Fibroblast of lung (primary cell): ENCODE measurements at regions not wholly inside any gene's neighbourhood (a gene's known extent, or its start where the extent isn't known, plus 50 kb on each side); places are given as distances from the start of the nearest gene placed in this dataset.

Experiments
- DNase-seq, 2 donors: peaks; one replicate each; pipeline versions ENCODE4 v3.0.0 to v3.0.0-alpha.2; 2010; ENCODE audit warnings: low read depth in 2 of 2
- H2AFZ ChIP-seq: 2 replicates; pipeline ENCODE4 v1.5.1; 2012; ENCODE audit warnings: low read length, control low read depth, inconsistent platforms
- H3K27ac ChIP-seq: 2 replicates; pipeline ENCODE4 v1.5.1; 2011; ENCODE audit warnings: low read length, control low read depth; ENCODE audit not compliant: insufficient read depth
- H3K27me3 ChIP-seq: 2 replicates; pipeline ENCODE4 v1.5.1; 2011; ENCODE audit warnings: mild to moderate bottlenecking, low read length; ENCODE audit not compliant: control insufficient read depth, insufficient read depth
- H3K36me3 ChIP-seq: 2 replicates; pipeline ENCODE4 v1.5.1; 2011; ENCODE audit warnings: low read length; ENCODE audit not compliant: control insufficient read depth, insufficient read depth
- H3K4me1 ChIP-seq: 2 replicates; pipeline ENCODE4 v1.5.1; 2011; ENCODE audit warnings: low read length; ENCODE audit not compliant: control insufficient read depth, insufficient read depth; ENCODE audit errors: extremely low read depth
- H3K4me2 ChIP-seq: 2 replicates; pipeline ENCODE4 v1.5.1; 2011; ENCODE audit warnings: low read length, control low read depth; ENCODE audit not compliant: insufficient read depth; ENCODE audit errors: extremely low read depth
- H3K4me3 ChIP-seq, 4 experiments: fragments of 200-600 bp in 1 of 4; sonication (generic) in 1 of 4; replicated peaks in 1 of 4; 2 replicates each; pipeline ENCODE4 v1.5.1; 2011 to 2016; ENCODE audit warnings: low read length in 4 of 4, low read depth in 3 of 4, mild to moderate bottlenecking in 3 of 4, control low read depth in 2 of 4, inconsistent platforms in 1 of 4, mixed read lengths in 1 of 4; ENCODE audit not compliant: insufficient read depth in 1 of 4; ENCODE audit errors: control extremely low read depth in 1 of 4
- H3K79me2 ChIP-seq: 2 replicates; pipeline ENCODE4 v1.5.1; 2012; ENCODE audit warnings: mild to moderate bottlenecking, low read length, inconsistent platforms; ENCODE audit not compliant: control insufficient read depth, insufficient read depth
- H3K9ac ChIP-seq: 2 replicates; pipeline ENCODE4 v1.5.1; 2011; ENCODE audit warnings: mild to moderate bottlenecking, low read length, control low read depth; ENCODE audit not compliant: insufficient read depth
- H3K9me3 ChIP-seq: 2 replicates; pipeline ENCODE4 v1.5.1; 2012; ENCODE audit warnings: low read depth, low read length; ENCODE audit not compliant: control insufficient read depth, insufficient read depth
- H4K20me1 ChIP-seq: 2 replicates; pipeline ENCODE4 v1.5.1; 2011; ENCODE audit warnings: low read length; ENCODE audit not compliant: control insufficient read depth, insufficient read depth; ENCODE audit errors: extremely low read depth
- CTCF ChIP-seq, 2 donors: IDR thresholded peaks in 1 of 2; conservative IDR thresholded peaks in 1 of 2; 1 replicate in 1 of 2; 2 replicates in 1 of 2; pipeline ENCODE4 v1.5.1; 2011 to 2012; ENCODE audit warnings: low read length in 2 of 2, control low read depth in 1 of 2, inconsistent platforms in 1 of 2, low read depth in 1 of 2, mild to moderate bottlenecking in 1 of 2
- EZH2 ChIP-seq: IDR thresholded peaks from 2 replicates; pipeline ENCODE4 v1.5.1; 2012; ENCODE audit warnings: low read length, control low read depth, mild to moderate bottlenecking; ENCODE audit errors: missing control alignments

GRCh38 chr2:65587779-65588178 is 155.4 kb upstream of the SPRED2 start:
- Histone ChIP-seq H3K27ac (no peak overlapping the region), H3K36me3 (no peaks in the 10 kb centered on the region), H2AFZ (no peak overlapping the region), H3K9me3 (no peaks in the 10 kb centered on the region), H3K9ac (no peak overlapping the region), H3K4me1 (no peaks in the 10 kb centered on the region), H3K79me2 (no peaks in the 10 kb centered on the region), H4K20me1 (no peaks in the 10 kb centered on the region), H3K4me3 (no peak overlapping the region), H3K27me3 (no peaks in the 10 kb centered on the region), H3K4me2 (no peak overlapping the region)
- no peak for DNase-seq
- TF ChIP-seq CTCF (conservative IDR thresholded peaks at IDR 0.05 in 1 of 2, IDR thresholded peaks at IDR 0.05 in 1 of 2; ENCODE audit: low read depth in 1 of 2, low read length in 2 of 2) = no peak
- no peak for TF ChIP-seq EZH2

GRCh38 chr2:65586516-65586915 is 154.1 kb upstream of the SPRED2 start:
- no peaks in the 10 kb centered on the region for H3K9me3 ChIP-seq
- H2AFZ ChIP-seq = no peak overlapping the region
- H4K20me1 ChIP-seq = no peaks in the 10 kb centered on the region
- H3K9ac ChIP-seq = no peak overlapping the region
- H3K79me2 ChIP-seq = no peaks in the 10 kb centered on the region
- H3K27me3 ChIP-seq = no peaks in the 10 kb centered on the region
- no peak overlapping the region for H3K4me3 ChIP-seq
- no peaks in the 10 kb centered on the region for H3K36me3 ChIP-seq
- H3K4me1 ChIP-seq = no peaks in the 10 kb centered on the region
- DNase-seq = peak in 1 of 2 donors; percentile 53
- TF ChIP-seq CTCF (conservative IDR thresholded peaks at IDR 0.05 in 1 of 2, IDR thresholded peaks at IDR 0.05 in 1 of 2; ENCODE audit: low read depth in 1 of 2, low read length in 2 of 2) = no peak
- no peak for TF ChIP-seq EZH2
- no peak overlapping the region for H3K4me2 ChIP-seq
- no peak overlapping the region for H3K27ac ChIP-seq

- H3K36me3 ChIP-seq = no peaks in the 10 kb centered on the region
- no peaks in the 10 kb centered on the region for H3K9me3 ChIP-seq
- H3K27ac ChIP-seq = no peak overlapping the region
- H3K4me1 ChIP-seq = no peaks in the 10 kb centered on the region
- no peaks in the 10 kb centered on the region for H4K20me1 ChIP-seq
- no peak for TF ChIP-seq CTCF (conservative IDR thresholded peaks at IDR 0.05 in 1 of 2, IDR thresholded peaks at IDR 0.05 in 1 of 2; ENCODE audit: low read depth in 1 of 2, low read length in 2 of 2)
- TF ChIP-seq EZH2 = no peak
- no peak overlapping the region for H3K4me2 ChIP-seq
- no peak overlapping the region for H3K4me3 ChIP-seq
- no peak for DNase-seq
- H3K79me2 ChIP-seq = no peaks in the 10 kb centered on the region
- no peaks in the 10 kb centered on the region for H3K27me3 ChIP-seq
- H2AFZ ChIP-seq = no peak overlapping the region
- H3K9ac ChIP-seq = no peak overlapping the region
These were observed 150.7 kb upstream of the SPRED2 start for GRCh38 chr2:65583061-65583460.
